A549 (cell line): ENCODE measurements at regions not wholly inside any gene's neighbourhood (a gene's known extent, or its start where the extent isn't known, plus 50 kb on each side); places are given as distances from the start of the nearest gene placed in this dataset.

Source experiments
- ATAC-seq, 2 experiments: fragments of 200-7000 bp in 1 of 2; fragments of >200 bp in 1 of 2; cut with Nextera tagmentation in 1 of 2; cut with Tn5 transposase in 1 of 2; 3 replicates each; pipeline versions ENCODE4 v1.8.0 to v1.9.1; 2018 to 2020; ENCODE audit warnings: mild to moderate bottlenecking in 1 of 2, moderate library complexity in 1 of 2
- CTCF ChIA-PET: fragments of 300-600 bp; sonication (Branson Sonifier 250); formaldehyde crosslinking; extraction: SDS; loops from one replicate; lab custom pipeline; 2021; ENCODE audit warnings: antibody characterized with exemption, inconsistent platforms; lab: Yijun Ruan, JAX
- POLR2A ChIA-PET: fragments of 350-600 bp; formaldehyde crosslinking; extraction: SDS; loops from one replicate; lab custom pipeline; 2021; ENCODE audit warnings: antibody characterized with exemption, inconsistent platforms; lab: Yijun Ruan, JAX
- DNase-seq, 2 experiments: peaks; one replicate each; pipeline versions ENCODE4 v3.0.0 to v3.0.0-alpha.2; 2011 to 2016; ENCODE audit warnings: low read depth in 1 of 2, low spot score in 1 of 2
- FAIRE-seq: peaks from 2 replicates; lab custom pipeline; 2011; peaks lifted over from hg19 to GRCh38; lab: Jason Lieb, UNC
- H3K27ac ChIP-seq, 2 experiments: fragments of >200 bp; sonication (Bioruptor Twin); formaldehyde crosslinking; 3 replicates each; pipeline ENCODE4 v1.5.1; 2016 to 2017
- H3K4me1 ChIP-seq: fragments of >200 bp; sonication (Bioruptor Twin); formaldehyde crosslinking; 3 replicates; pipeline ENCODE4 v1.6.1; 2016
- H3K4me2 ChIP-seq: fragments of >200 bp; sonication (Bioruptor Twin); formaldehyde crosslinking; 3 replicates; pipeline ENCODE4 v1.6.1; 2016
- H3K4me3 ChIP-seq: fragments of >200 bp; sonication (Bioruptor Twin); formaldehyde crosslinking; 3 replicates; pipeline ENCODE4 v1.5.1; 2016
- H3K9me3 ChIP-seq: fragments of >200 bp; sonication (Bioruptor Twin); formaldehyde crosslinking; 3 replicates; pipeline ENCODE4 v1.6.1; 2016
- ATOH8 ChIP-seq: fragments of 250-450 bp; sonication (Bioruptor Pico); IDR thresholded peaks from 2 replicates; pipeline ENCODE4 v1.5.0; 2020; ENCODE audit warnings: low read depth, mild to moderate bottlenecking, moderate library complexity
- CHD4 ChIP-seq: fragments of 200-600 bp; sonication (generic); IDR thresholded peaks from 2 replicates; pipeline ENCODE4 v1.6.1; 2016; ENCODE audit warnings: antibody characterized with exemption, mild to moderate bottlenecking, borderline replicate concordance
- CTCF ChIP-seq: fragments of >200 bp; sonication (Bioruptor Twin); formaldehyde crosslinking; IDR thresholded peaks from 3 replicates; pipeline ENCODE4 v1.5.1; 2016
- ELK1 ChIP-seq: fragments of 150-350 bp; IDR thresholded peaks from 2 replicates; pipeline ENCODE4 v1.6.1; 2014; ENCODE audit warnings: low read depth, mild to moderate bottlenecking, low read length
- HEYL ChIP-seq: fragments of 250-450 bp; sonication (Bioruptor Pico); IDR thresholded peaks from 2 replicates; pipeline ENCODE4 v1.8.0; 2021; ENCODE audit warnings: mild to moderate bottlenecking, moderate library complexity
- HMGXB4 ChIP-seq: fragments of 250-450 bp; sonication (Bioruptor Pico); IDR thresholded peaks from 2 replicates; pipeline ENCODE4 v1.5.0; 2021; ENCODE audit warnings: mild to moderate bottlenecking, moderate library complexity, borderline replicate concordance
- MAFK ChIP-seq: fragments of 450-650 bp; IDR thresholded peaks from 2 replicates; pipeline ENCODE4 v1.6.1; 2014; ENCODE audit not compliant: partially characterized antibody
- POLR2AphosphoS2 ChIP-seq: conservative IDR thresholded peaks from 2 replicates; pipeline ENCODE4 v1.6.1; 2012; ENCODE audit warnings: low read length, improper control_type of control experiment, inconsistent platforms
- RAD21 ChIP-seq, 2 experiments: fragments of >200 bp in 1 of 2; sonication (Bioruptor Twin) in 1 of 2; formaldehyde crosslinking in 1 of 2; IDR thresholded peaks in 1 of 2; conservative IDR thresholded peaks in 1 of 2; 2 replicates in 1 of 2; 3 replicates in 1 of 2; pipeline ENCODE4 v1.6.1; 2012 to 2018; ENCODE audit warnings: inconsistent platforms in 1 of 2
- ZSCAN20 ChIP-seq: fragments of 250-450 bp; sonication (Bioruptor Pico); IDR thresholded peaks from 2 replicates; pipeline ENCODE4 v1.8.0; 2022; ENCODE audit warnings: mild to moderate bottlenecking, moderate library complexity
- WGBS: methylation state at CpG from one replicate; pipeline ENCODE4 v1.1.6; 2017; ENCODE audit errors: missing lambda C conversion rate; 5-methylcytosine and 5-hydroxymethylcytosine counted together

- Histone ChIP-seq H3K27ac (no peak overlapping the region), H3K4me1 (no peaks in the 10 kb centered on the region), H3K4me2 (no peak overlapping the region)
- POLR2A ChIA-PET, result no interaction called here
- no peak for ATAC-seq
- 0% methylated on average over 1 of the region's 1 CpG for WGBS
- no peak for TF ChIP-seq CHD4
- no peak for TF ChIP-seq HEYL (CRISPR knock-in tag)
- TF ChIP-seq ATOH8 (CRISPR knock-in tag), result no peak
- TF ChIP-seq HMGXB4 (CRISPR knock-in tag), result no peak
- no peak for TF ChIP-seq ELK1
- TF ChIP-seq ZSCAN20 (CRISPR knock-in tag), result no peak
- TF ChIP-seq POLR2AphosphoS2, result no peak
- no peak for TF ChIP-seq RAD21 (conservative IDR thresholded peaks at IDR 0.05 in 1 of 2, IDR thresholded peaks at IDR 0.05 in 1 of 2)
- TF ChIP-seq, all 56 proteins: peak for 0
- DNase-seq (peak in 1 of 2 experiments; percentile 5), FAIRE-seq (no peak)
- CTCF ChIA-PET, result no interaction called here
- Histone ChIP-seq H3K9me3 (0 out of 3 replicates have a peak, but pooled peaks cover 3% of the 10 kb centered on the region), H3K4me3 (no peak overlapping the region)
Measured at GRCh38 chr4:155271557-155271956, 63.1 kb downstream of the NPY2R start.

- Histone ChIP-seq H3K4me2 (no peak overlapping the region), H3K9me3 (no peaks in the 10 kb centered on the region), H3K4me1 (no peaks in the 10 kb centered on the region), H3K4me3 (no peak overlapping the region), H3K27ac (no peak overlapping the region)
- CTCF ChIA-PET, result no interaction called here
- TF ChIP-seq CTCF, result no peak
- peak; percentile 68 for TF ChIP-seq MAFK
- FAIRE-seq (no peak), ATAC-seq (no peak), DNase-seq (no peak)
- POLR2A ChIA-PET, result no interaction called here
Measured at GRCh38 chr4:155288999-155289398, 80.6 kb downstream of the NPY2R start.
